SK-N-SH (cell line): ENCODE measurements at regions not wholly inside any gene's neighbourhood (a gene's known extent, or its start where the extent isn't known, plus 50 kb on each side); places are given as distances from the start of the nearest gene placed in this dataset.

Experiments
- CHD2 ChIP-seq: fragments of 150-350 bp; IDR thresholded peaks from 2 replicates; pipeline ENCODE4 v1.6.1; 2018; ENCODE audit warnings: low read length; ENCODE audit not compliant: partially characterized antibody
- CTCF ChIP-seq: fragments of 200-600 bp; sonication (generic); IDR thresholded peaks from 2 replicates; pipeline ENCODE4 v1.6.1; 2017; ENCODE audit warnings: antibody characterized with exemption, mild to moderate bottlenecking, moderate library complexity
- EP300 ChIP-seq, 2 experiments: IDR thresholded peaks; 2 replicates each; pipeline versions ENCODE4 v1.4.0 to v1.6.1; 2012; ENCODE audit warnings: borderline replicate concordance in 1 of 2, low read depth in 1 of 2, low read length in 1 of 2
- FOXM1 ChIP-seq: IDR thresholded peaks from 2 replicates; pipeline ENCODE4 v1.4.0; 2012; ENCODE audit warnings: low read depth, mild to moderate bottlenecking
- GABPA ChIP-seq: IDR thresholded peaks from 2 replicates; pipeline ENCODE4 v1.4.0; 2012; ENCODE audit warnings: low read depth, mild to moderate bottlenecking
- NFIC ChIP-seq: IDR thresholded peaks from 2 replicates; pipeline ENCODE4 v1.4.0; 2012; ENCODE audit warnings: borderline replicate concordance
- RCOR1 ChIP-seq: fragments of 150-350 bp; IDR thresholded peaks from 2 replicates; pipeline ENCODE4 v1.6.1; 2017; ENCODE audit warnings: antibody characterized with exemption, low read length
- TAF1 ChIP-seq: IDR thresholded peaks from 2 replicates; pipeline ENCODE4 v1.6.1; 2012; ENCODE audit warnings: low read depth, mild to moderate bottlenecking, low read length, moderate library complexity, borderline replicate concordance

- TF ChIP-seq CTCF (no peak), TAF1 (no peak), EP300 (IDR thresholded peaks at IDR 0.05; ENCODE audit: borderline replicate concordance in 1 of 2, low read depth in 1 of 2, low read length in 1 of 2) (no peak), NFIC (no peak), GABPA (no peak), FOXM1 (no peak), RCOR1 (no peak), CHD2 (no peak)
Observed at GRCh38 chr2:146125551-146125950, 1605.6 kb upstream of the ZEB2 start.
